Activated CD8-positive, alpha-beta memory T cell treated with anti-CD3 and anti-CD28 coated beads, Interleukin-2, amount 50 U/mL, for 24 hours (primary cell): ENCODE measurements at regions not wholly inside any gene's neighbourhood (a gene's known extent, or its start where the extent isn't known, plus 50 kb on each side); places are given as distances from the start of the nearest gene placed in this dataset.
"Not testable (repeated sequence)": the region's sequence is repeated elsewhere in the genome, so short reads cannot be mapped to it uniquely, and the experiment has no call there.

Source experiments
- DNase-seq: peaks from one replicate; pipeline ENCODE4 v3.0.0-alpha.2; 2020; ENCODE audit errors: extremely low read depth

GRCh38 chr2:16368951-16369350, 296.7 kb downstream of the CYRIA start:
- DNase-seq = no peak

- DNase-seq = no peak
These were observed 297.3 kb downstream of the CYRIA start for GRCh38 chr2:16368328-16368727.

- no peak for DNase-seq
These were observed 300.3 kb downstream of the CYRIA start for GRCh38 chr2:16365366-16365765.

- no peak for DNase-seq
These were observed 302.1 kb downstream of the CYRIA start for GRCh38 chr2:16363581-16363980.

GRCh38 chr2:16362611-16363010, 303.0 kb downstream of the CYRIA start:
- no peak for DNase-seq

- DNase-seq = no peak
These were observed 304.2 kb downstream of the CYRIA start for GRCh38 chr2:16361261-16361995.

- DNase-seq = no peak
These were observed 305.7 kb downstream of the CYRIA start for GRCh38 chr2:16359961-16360360.

GRCh38 chr2:16357188-16357587, 308.4 kb downstream of the CYRIA start:
- DNase-seq = no peak

GRCh38 chr2:16351541-16351940, 314.1 kb downstream of the CYRIA start:
- DNase-seq = no peak

- no peak for DNase-seq
These were observed 314.5 kb downstream of the CYRIA start for GRCh38 chr2:16351137-16351536.

- no peak for DNase-seq
These were observed 315.4 kb downstream of the CYRIA start for GRCh38 chr2:16350211-16350610.

GRCh38 chr2:16349811-16350210, 315.8 kb downstream of the CYRIA start:
- DNase-seq = no peak

GRCh38 chr2:16348821-16349515, 316.7 kb downstream of the CYRIA start:
- DNase-seq = no peak

GRCh38 chr2:16346671-16347070, 319.0 kb downstream of the CYRIA start:
- no peak for DNase-seq

- DNase-seq = not testable (repeated sequence)
These were observed 320.4 kb downstream of the CYRIA start for GRCh38 chr2:16345231-16345630.

- DNase-seq = no peak
These were observed 326.4 kb downstream of the CYRIA start for GRCh38 chr2:16339206-16339605.

GRCh38 chr2:16338026-16338425, 327.6 kb downstream of the CYRIA start:
- DNase-seq = no peak

GRCh38 chr2:16336916-16337315, 328.7 kb downstream of the CYRIA start:
- no peak for DNase-seq

- no peak for DNase-seq
These were observed 329.1 kb downstream of the CYRIA start for GRCh38 chr2:16336491-16336890.

- DNase-seq = no peak
These were observed 329.7 kb downstream of the CYRIA start for GRCh38 chr2:16335947-16336346.

GRCh38 chr2:16335604-16335930, 330.1 kb downstream of the CYRIA start:
- no peak for DNase-seq

- no peak for DNase-seq
These were observed 330.6 kb downstream of the CYRIA start for GRCh38 chr2:16334886-16335603.

- no peak for DNase-seq
These were observed 331.3 kb downstream of the CYRIA start for GRCh38 chr2:16334366-16334765.
